Testis (tissue), 2 donors: ENCODE measurements at regions not wholly inside any gene's neighbourhood (a gene's known extent, or its start where the extent isn't known, plus 50 kb on each side); places are given as distances from the start of the nearest gene placed in this dataset.

Source experiments
- POLR2A ChIP-seq: fragments of 450-650 bp; IDR thresholded peaks from one replicate; pipeline ENCODE4 v1.6.1; 2017; ENCODE audit warnings: antibody characterized with exemption, mild to moderate bottlenecking, moderate library complexity
- TF ChIP-seq, protein P1 (sequence below), 3 experiments: fragments of 450-650 bp in 2 of 3; fragments of 200-600 bp in 1 of 3; sonication (generic) in 1 of 3; IDR thresholded peaks; one replicate each; pipeline ENCODE4 v1.5.1; 2016 to 2019; ENCODE audit warnings: antibody characterized with exemption in 3 of 3, mild to moderate bottlenecking in 2 of 3, moderate library complexity in 1 of 3

DNA sequence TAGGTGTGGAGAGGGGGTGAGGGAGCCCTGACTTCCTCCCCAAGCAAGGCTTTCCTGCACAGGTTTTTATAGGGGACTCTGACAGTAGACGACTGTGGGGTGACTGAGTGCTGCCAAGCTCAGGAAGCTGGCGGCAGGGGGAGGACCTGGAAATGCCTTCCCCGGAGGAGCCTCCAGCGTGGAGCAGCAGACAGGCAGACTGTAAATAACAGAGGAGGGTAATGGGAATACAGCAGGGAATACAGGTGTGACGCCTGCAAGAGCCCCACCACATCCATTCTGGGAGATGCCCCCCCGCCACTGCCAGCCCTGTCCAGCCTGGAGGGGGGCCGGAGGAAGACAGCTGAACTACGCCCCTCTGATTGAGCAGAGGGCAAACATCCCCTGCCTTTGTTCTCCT, 190.4 kb downstream of the UQCRFS1 start:
- TF ChIP-seq, protein P1, sequence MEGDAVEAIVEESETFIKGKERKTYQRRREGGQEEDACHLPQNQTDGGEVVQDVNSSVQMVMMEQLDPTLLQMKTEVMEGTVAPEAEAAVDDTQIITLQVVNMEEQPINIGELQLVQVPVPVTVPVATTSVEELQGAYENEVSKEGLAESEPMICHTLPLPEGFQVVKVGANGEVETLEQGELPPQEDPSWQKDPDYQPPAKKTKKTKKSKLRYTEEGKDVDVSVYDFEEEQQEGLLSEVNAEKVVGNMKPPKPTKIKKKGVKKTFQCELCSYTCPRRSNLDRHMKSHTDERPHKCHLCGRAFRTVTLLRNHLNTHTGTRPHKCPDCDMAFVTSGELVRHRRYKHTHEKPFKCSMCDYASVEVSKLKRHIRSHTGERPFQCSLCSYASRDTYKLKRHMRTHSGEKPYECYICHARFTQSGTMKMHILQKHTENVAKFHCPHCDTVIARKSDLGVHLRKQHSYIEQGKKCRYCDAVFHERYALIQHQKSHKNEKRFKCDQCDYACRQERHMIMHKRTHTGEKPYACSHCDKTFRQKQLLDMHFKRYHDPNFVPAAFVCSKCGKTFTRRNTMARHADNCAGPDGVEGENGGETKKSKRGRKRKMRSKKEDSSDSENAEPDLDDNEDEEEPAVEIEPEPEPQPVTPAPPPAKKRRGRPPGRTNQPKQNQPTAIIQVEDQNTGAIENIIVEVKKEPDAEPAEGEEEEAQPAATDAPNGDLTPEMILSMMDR (IDR thresholded peaks at IDR 0.05) = no peak
- no peak for TF ChIP-seq POLR2A
